Thyroid gland (tissue), 4 donors: ENCODE measurements at regions not wholly inside any gene's neighbourhood (a gene's known extent, or its start where the extent isn't known, plus 50 kb on each side); places are given as distances from the start of the nearest gene placed in this dataset.

Experiments used
- CTCF ChIP-seq, 6 experiments: fragments of 200-600 bp in 3 of 6; fragments of 450-650 bp in 3 of 6; sonication (generic) in 3 of 6; IDR thresholded peaks; one replicate each; pipeline ENCODE4 v1.5.1; 2016 to 2019; ENCODE audit warnings: antibody characterized with exemption in 6 of 6, mild to moderate bottlenecking in 2 of 6, inconsistent platforms in 1 of 6, moderate library complexity in 1 of 6
- POLR2A ChIP-seq, 2 donors: fragments of 450-650 bp; IDR thresholded peaks; one replicate each; pipeline ENCODE4 v1.6.1; 2017; ENCODE audit warnings: antibody characterized with exemption in 2 of 2, mild to moderate bottlenecking in 2 of 2, moderate library complexity in 1 of 2

GRCh38 chr20:17860301-17861197, 108.0 kb downstream of the SNX5 start:
- TF ChIP-seq CTCF (IDR thresholded peaks at IDR 0.05) (no peak), POLR2A (IDR thresholded peaks at IDR 0.05) (no peak)
